HG03442 (cell line): ENCODE measurements at regions not wholly inside any gene's neighbourhood (a gene's known extent, or its start where the extent isn't known, plus 50 kb on each side); places are given as distances from the start of the nearest gene placed in this dataset.
"Not testable (repeated sequence)": the region's sequence is repeated elsewhere in the genome, so short reads cannot be mapped to it uniquely, and the experiment has no call there.

Source experiments
- ATAC-seq: cut with Tn5 transposase; IDR thresholded peaks from one replicate; pipeline ENCODE4 v1.9.1; 2021; ENCODE audit warnings: mild to moderate bottlenecking, moderate library complexity; ENCODE audit not compliant: unreplicated experiment

GRCh38 chr3:88657459-88657858 lies 450.0 kb upstream of the EPHA3 start:
- ATAC-seq, result no peak

GRCh38 chr3:88661433-88661824 lies 446.0 kb upstream of the EPHA3 start:
- ATAC-seq, result no peak

GRCh38 chr3:88668180-88668579 lies 439.2 kb upstream of the EPHA3 start:
- ATAC-seq, result no peak

- no peak for ATAC-seq
Observed at GRCh38 chr3:88671573-88671972, 435.8 kb upstream of the EPHA3 start.

- no peak for ATAC-seq
Observed at GRCh38 chr3:88677298-88677697, 430.1 kb upstream of the EPHA3 start.

- ATAC-seq, result no peak
Observed at GRCh38 chr3:88678747-88679146, 428.7 kb upstream of the EPHA3 start.

GRCh38 chr3:88690287-88690686 lies 417.1 kb upstream of the EPHA3 start:
- ATAC-seq, result no peak

- no peak for ATAC-seq
Observed at GRCh38 chr3:88691081-88691480, 416.3 kb upstream of the EPHA3 start.

GRCh38 chr3:88703501-88704059 lies 403.8 kb upstream of the EPHA3 start:
- no peak for ATAC-seq

GRCh38 chr3:88704338-88704737 lies 403.1 kb upstream of the EPHA3 start:
- no peak for ATAC-seq

- no peak for ATAC-seq
Observed at GRCh38 chr3:88707837-88708236, 399.6 kb upstream of the EPHA3 start.

GRCh38 chr3:88712552-88712951 lies 394.9 kb upstream of the EPHA3 start:
- no peak for ATAC-seq

GRCh38 chr3:88713233-88713691 lies 394.2 kb upstream of the EPHA3 start:
- ATAC-seq, result no peak

- no peak for ATAC-seq
Observed at GRCh38 chr3:88725440-88726165, 381.8 kb upstream of the EPHA3 start.

GRCh38 chr3:88732186-88732585 lies 375.2 kb upstream of the EPHA3 start:
- ATAC-seq, result no peak

GRCh38 chr3:88742106-88742505 lies 365.3 kb upstream of the EPHA3 start:
- no peak for ATAC-seq

- no peak for ATAC-seq
Observed at GRCh38 chr3:88742674-88743507, 364.5 kb upstream of the EPHA3 start.

- ATAC-seq, result no peak
Observed at GRCh38 chr3:88744896-88745295, 362.5 kb upstream of the EPHA3 start.

- not testable (repeated sequence) for ATAC-seq
Observed at GRCh38 chr3:88747145-88747544, 360.3 kb upstream of the EPHA3 start.

GRCh38 chr3:88758676-88759075 lies 348.7 kb upstream of the EPHA3 start:
- no peak for ATAC-seq

- ATAC-seq, result no peak
Observed at GRCh38 chr3:88767746-88768145, 339.7 kb upstream of the EPHA3 start.

GRCh38 chr3:88773766-88774165 lies 333.7 kb upstream of the EPHA3 start:
- ATAC-seq, result no peak
